GM12865 (cell line): ENCODE measurements at regions not wholly inside any gene's neighbourhood (a gene's known extent, or its start where the extent isn't known, plus 50 kb on each side); places are given as distances from the start of the nearest gene placed in this dataset.

ENCODE experiments used
- DNase-seq: peaks from one replicate; pipeline ENCODE4 v3.0.0; 2010; ENCODE audit warnings: low read depth
- H3K4me3 ChIP-seq: 2 replicates; pipeline ENCODE4 v1.5.1; 2011; ENCODE audit warnings: mild to moderate bottlenecking, low read depth, low read length, control low read depth
- TF ChIP-seq, protein P1 (sequence below): IDR thresholded peaks from 2 replicates; pipeline ENCODE4 v1.5.1; 2011; ENCODE audit warnings: low read length, control low read depth, low read depth, inconsistent platforms; ENCODE audit not compliant: insufficient read depth; ENCODE audit errors: missing control alignments

DNA sequence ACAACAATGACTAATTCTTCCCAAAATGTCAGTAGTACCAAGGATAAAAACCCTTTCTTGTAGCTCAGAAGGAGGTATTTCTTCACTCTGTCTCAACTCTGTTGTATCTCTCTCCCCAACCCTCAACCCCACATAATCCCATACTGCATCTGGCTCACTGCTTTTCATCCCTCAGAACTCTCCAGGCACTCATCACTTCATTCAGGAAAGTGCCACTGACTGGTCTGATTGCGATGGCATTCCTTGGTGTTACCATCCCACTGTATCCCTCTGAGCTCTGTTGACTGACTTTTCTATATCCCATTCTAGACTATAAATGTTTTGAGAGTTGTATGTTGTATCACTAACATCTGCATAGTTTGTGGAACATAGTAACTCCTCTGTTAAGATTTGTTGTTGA is 483.5 kb upstream of the ADGRL2 start:
- TF ChIP-seq, protein P1, sequence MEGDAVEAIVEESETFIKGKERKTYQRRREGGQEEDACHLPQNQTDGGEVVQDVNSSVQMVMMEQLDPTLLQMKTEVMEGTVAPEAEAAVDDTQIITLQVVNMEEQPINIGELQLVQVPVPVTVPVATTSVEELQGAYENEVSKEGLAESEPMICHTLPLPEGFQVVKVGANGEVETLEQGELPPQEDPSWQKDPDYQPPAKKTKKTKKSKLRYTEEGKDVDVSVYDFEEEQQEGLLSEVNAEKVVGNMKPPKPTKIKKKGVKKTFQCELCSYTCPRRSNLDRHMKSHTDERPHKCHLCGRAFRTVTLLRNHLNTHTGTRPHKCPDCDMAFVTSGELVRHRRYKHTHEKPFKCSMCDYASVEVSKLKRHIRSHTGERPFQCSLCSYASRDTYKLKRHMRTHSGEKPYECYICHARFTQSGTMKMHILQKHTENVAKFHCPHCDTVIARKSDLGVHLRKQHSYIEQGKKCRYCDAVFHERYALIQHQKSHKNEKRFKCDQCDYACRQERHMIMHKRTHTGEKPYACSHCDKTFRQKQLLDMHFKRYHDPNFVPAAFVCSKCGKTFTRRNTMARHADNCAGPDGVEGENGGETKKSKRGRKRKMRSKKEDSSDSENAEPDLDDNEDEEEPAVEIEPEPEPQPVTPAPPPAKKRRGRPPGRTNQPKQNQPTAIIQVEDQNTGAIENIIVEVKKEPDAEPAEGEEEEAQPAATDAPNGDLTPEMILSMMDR = no peak
- no peak overlapping the region for H3K4me3 ChIP-seq
- no peak for DNase-seq

DNA sequence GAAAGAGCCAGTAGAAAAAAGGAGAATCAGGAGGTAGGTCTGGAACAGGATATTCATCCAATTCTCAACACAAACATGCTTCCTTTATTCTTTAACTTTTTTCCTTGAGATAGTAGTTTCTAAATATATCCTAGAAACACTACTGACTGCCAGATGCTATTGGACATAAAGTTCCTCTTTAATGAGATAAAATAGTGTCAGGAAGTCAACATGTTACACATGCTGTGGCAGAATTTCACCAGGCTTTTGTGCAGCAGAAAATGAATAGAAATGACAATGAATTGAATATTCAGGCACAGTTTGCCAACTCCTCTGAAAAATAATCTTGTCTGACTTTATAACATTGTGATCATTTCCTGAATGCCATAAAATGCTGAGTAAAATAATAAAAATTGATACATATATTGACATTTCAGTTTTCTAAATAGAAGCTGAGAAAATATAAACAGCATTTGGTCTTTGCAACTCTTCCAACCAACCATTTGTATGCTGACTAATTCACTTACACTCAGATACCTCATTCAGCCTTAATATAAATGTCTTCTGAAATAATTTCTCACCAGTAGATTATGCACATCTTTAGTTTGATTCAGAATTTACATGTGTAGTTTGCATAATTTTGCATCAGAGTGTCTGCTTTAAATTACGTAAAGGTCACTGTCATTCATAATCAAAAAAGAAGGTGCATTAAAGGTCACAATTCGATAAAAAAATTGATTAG is 486.1 kb upstream of the ADGRL2 start:
- H3K4me3 ChIP-seq = no peak overlapping the region
- TF ChIP-seq, protein P1 = no peak
- no peak for DNase-seq

DNA sequence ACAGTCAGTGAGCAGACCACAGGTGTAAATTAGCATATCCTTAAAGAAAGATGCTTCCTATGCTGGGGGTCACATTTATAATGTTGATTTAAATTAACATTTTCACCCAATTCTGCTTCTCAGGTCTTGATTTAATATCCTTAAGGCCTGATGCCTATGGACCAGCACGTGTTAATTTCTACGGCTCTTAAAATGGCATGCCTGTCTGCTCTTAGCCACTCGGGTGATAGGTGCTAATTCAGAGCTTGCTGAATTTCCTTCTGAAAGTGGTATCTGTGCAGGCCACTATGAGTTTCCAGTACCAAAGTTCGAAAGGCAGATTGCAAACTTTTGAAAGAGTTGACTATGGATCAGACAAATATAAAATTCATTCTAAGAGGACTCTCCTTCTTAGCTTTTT is 487.4 kb upstream of the ADGRL2 start:
- TF ChIP-seq, protein P1 = no peak
- DNase-seq = no peak

DNA sequence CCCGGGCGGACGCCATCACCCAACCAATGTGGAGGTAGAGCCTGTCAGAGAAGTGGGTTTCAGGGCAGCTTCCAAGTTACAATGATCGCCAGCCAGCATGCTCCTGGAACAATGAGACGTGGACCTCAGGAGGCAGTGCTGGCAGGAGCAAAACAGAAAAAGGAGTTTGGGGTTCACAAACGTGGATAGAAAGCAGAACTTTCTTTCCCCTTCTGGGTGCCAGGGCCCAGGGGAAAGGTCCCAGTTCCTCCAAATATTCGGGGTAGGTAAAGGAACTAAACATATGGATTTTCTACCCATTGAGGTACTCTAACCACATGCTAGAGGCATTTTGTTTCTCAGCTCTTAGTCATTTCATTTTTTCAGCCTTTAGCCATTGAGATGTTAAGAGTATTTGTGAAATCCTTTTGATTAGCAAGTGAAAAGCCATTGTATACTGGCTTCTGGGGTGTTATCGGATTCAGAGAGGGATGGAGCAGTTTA is 488.4 kb upstream of the ADGRL2 start:
- H3K4me3 ChIP-seq = no peak overlapping the region
- no peak for DNase-seq
- TF ChIP-seq, protein P1 = no peak

More for the DNA sequence above, 487.4 kb upstream of the ADGRL2 start:
- no peak overlapping the region for H3K4me3 ChIP-seq

DNA sequence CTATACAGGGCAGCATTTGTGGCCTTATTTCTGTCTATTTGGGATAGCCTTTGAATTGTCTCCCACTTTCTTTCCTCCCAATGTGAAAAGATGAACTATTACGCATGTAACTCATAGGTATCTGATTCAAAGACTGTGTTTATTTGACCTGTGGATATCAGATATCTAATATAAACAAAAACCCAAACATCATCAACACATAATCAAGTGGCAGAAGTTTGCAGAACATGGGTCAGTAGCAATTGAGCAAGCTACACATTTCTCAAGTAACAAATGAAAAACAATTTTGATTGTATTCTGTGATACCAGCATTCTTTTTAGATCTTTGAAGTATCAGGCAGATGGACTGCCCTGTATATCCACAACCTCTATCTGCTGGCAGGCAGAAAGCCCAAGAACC is 490.5 kb upstream of the ADGRL2 start:
- DNase-seq = no peak
- TF ChIP-seq, protein P1 = no peak
- no peak overlapping the region for H3K4me3 ChIP-seq

DNA sequence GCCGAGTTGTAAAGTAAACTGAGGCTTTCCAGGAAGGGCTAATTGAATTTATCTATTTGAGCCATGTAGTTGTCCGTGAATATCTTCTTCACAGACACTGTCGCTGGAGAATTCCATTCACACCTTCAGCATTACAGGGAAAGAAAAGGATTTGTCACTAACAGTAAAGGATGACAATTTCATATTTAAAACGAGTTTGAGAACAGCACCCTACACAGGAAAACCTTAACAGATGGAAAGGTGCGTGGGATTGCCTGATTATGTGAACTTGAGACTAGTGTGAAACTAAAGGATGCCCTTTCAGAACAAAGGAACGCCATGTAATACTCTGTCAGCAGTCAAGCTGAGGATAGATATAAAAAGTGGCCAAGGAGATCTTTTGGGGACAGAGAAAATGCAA is 492.5 kb upstream of the ADGRL2 start:
- no peak overlapping the region for H3K4me3 ChIP-seq
- TF ChIP-seq, protein P1 = no peak
- no peak for DNase-seq

DNA sequence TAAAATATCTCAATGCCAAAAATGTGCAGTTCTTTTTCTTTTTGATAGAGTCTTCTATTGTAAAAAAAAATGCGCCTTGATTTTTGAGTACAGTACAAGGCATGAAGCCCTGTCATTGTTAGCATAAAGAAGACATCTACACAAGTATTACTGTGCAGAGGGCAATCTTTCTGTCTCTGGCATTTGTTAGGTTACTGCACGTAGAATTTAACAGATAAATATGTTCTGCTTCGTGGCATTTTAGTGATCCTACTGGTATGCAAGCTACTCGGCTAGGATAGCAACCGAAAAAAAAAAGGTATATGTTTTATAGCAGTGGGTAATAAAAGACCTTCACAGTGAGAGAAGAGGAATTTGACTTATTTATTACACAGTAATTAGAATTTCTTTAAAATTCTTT is 492.9 kb upstream of the ADGRL2 start:
- H3K4me3 ChIP-seq = no peak overlapping the region

More for the DNA sequence above, 492.9 kb upstream of the ADGRL2 start:
- DNase-seq = no peak
- TF ChIP-seq, protein P1 = no peak
